Mucosa of gallbladder (tissue), 1 donor: ENCODE measurements at regions not wholly inside any gene's neighbourhood (a gene's known extent, or its start where the extent isn't known, plus 50 kb on each side); places are given as distances from the start of the nearest gene placed in this dataset.

Source experiments
- DNase-seq: peaks from one replicate; pipeline ENCODE4 v3.0.0-alpha.2; 2020; ENCODE audit warnings: low spot score
- donor health status: DM: no; HTN: no; CAD: no.

- no peak for DNase-seq
These were observed 88.5 kb upstream of the HMCN1 start for GRCh38 chr1:185645686-185646085.

- no peak for DNase-seq
These were observed 89.0 kb upstream of the HMCN1 start for GRCh38 chr1:185645162-185645640.

- no peak for DNase-seq
These were observed 89.7 kb upstream of the HMCN1 start for GRCh38 chr1:185644531-185644930.

GRCh38 chr1:185636848-185637247 is 97.3 kb upstream of the HMCN1 start:
- DNase-seq = no peak

- no peak for DNase-seq
These were observed 99.5 kb upstream of the HMCN1 start for GRCh38 chr1:185634704-185635103.

GRCh38 chr1:185632659-185633423 is 101.3 kb upstream of the HMCN1 start:
- no peak for DNase-seq

- no peak for DNase-seq
These were observed 102.3 kb upstream of the HMCN1 start for GRCh38 chr1:185631843-185632242.

- DNase-seq = no peak
These were observed 106.3 kb upstream of the HMCN1 start for GRCh38 chr1:185627761-185628501.

GRCh38 chr1:185627171-185627570 is 107.0 kb upstream of the HMCN1 start:
- DNase-seq = no peak

- no peak for DNase-seq
These were observed 107.8 kb upstream of the HMCN1 start for GRCh38 chr1:185626344-185626743.

GRCh38 chr1:185610954-185611353 is 123.2 kb upstream of the HMCN1 start:
- no peak for DNase-seq

GRCh38 chr1:185608177-185608576 is 126.0 kb upstream of the HMCN1 start:
- no peak for DNase-seq

GRCh38 chr1:185603158-185603557 is 131.0 kb upstream of the HMCN1 start:
- no peak for DNase-seq

- no peak for DNase-seq
These were observed 133.0 kb upstream of the HMCN1 start for GRCh38 chr1:185601189-185601588.

- no peak for DNase-seq
These were observed 133.6 kb upstream of the HMCN1 start for GRCh38 chr1:185600641-185601040.

GRCh38 chr1:185598332-185598731 is 135.9 kb upstream of the HMCN1 start:
- no peak for DNase-seq

- peak; percentile 34 for DNase-seq
These were observed 138.1 kb upstream of the HMCN1 start for GRCh38 chr1:185595835-185596667.

- DNase-seq = no peak
These were observed 139.3 kb upstream of the HMCN1 start for GRCh38 chr1:185594786-185595410.

GRCh38 chr1:185593271-185593670 is 140.9 kb upstream of the HMCN1 start:
- DNase-seq = no peak

GRCh38 chr1:185585770-185586169 is 148.4 kb upstream of the HMCN1 start:
- DNase-seq = no peak

GRCh38 chr1:185581961-185582725 is 152.0 kb upstream of the HMCN1 start:
- no peak for DNase-seq
